Esophagus muscularis mucosa (tissue), 3 donors: ENCODE measurements at regions not wholly inside any gene's neighbourhood (a gene's known extent, or its start where the extent isn't known, plus 50 kb on each side); places are given as distances from the start of the nearest gene placed in this dataset.

ENCODE experiments used
- POLR2A ChIP-seq: fragments of 450-650 bp; IDR thresholded peaks from one replicate; pipeline ENCODE4 v1.6.1; 2017; ENCODE audit warnings: antibody characterized with exemption, moderate library complexity, mild to moderate bottlenecking, low read depth
- POLR2AphosphoS5 ChIP-seq, 2 donors: sonication (generic); formaldehyde crosslinking; IDR thresholded peaks; one replicate each; pipeline ENCODE4 v1.6.1; 2017; ENCODE audit warnings: antibody characterized with exemption in 2 of 2
- TF ChIP-seq, protein P1 (sequence below), 3 experiments: fragments of 200-600 bp in 2 of 3; fragments of 450-650 bp in 1 of 3; sonication (generic) in 2 of 3; IDR thresholded peaks; one replicate each; pipeline ENCODE4 v1.5.1; 2017 to 2019; ENCODE audit warnings: antibody characterized with exemption in 3 of 3, mild to moderate bottlenecking in 2 of 3, moderate library complexity in 1 of 3

DNA sequence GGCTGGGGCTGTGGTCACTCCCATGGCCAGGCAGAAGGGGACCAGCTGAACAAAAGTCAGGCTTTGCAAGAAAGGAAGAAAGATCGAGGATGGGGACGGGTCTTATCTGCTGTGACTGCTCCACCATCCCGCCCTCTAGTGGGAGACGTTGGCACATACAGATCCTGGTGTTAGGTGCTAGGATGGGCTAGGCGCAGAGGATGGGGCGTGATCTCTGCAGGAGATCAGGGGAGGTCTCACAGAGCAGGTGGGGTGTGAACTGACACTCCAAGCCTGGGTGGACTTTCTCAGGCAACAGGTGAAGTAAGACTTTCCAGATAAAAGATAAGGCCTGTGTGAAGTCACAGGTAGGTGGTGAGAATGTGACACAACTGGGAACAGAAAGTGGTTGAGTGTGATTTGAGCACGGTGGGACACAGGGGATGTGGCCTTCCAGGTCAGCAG, 141.9 kb upstream of the SMAD3 start:
- TF ChIP-seq, protein P1, sequence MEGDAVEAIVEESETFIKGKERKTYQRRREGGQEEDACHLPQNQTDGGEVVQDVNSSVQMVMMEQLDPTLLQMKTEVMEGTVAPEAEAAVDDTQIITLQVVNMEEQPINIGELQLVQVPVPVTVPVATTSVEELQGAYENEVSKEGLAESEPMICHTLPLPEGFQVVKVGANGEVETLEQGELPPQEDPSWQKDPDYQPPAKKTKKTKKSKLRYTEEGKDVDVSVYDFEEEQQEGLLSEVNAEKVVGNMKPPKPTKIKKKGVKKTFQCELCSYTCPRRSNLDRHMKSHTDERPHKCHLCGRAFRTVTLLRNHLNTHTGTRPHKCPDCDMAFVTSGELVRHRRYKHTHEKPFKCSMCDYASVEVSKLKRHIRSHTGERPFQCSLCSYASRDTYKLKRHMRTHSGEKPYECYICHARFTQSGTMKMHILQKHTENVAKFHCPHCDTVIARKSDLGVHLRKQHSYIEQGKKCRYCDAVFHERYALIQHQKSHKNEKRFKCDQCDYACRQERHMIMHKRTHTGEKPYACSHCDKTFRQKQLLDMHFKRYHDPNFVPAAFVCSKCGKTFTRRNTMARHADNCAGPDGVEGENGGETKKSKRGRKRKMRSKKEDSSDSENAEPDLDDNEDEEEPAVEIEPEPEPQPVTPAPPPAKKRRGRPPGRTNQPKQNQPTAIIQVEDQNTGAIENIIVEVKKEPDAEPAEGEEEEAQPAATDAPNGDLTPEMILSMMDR (IDR thresholded peaks at IDR 0.05), result peak; percentile 24 to 45 (median 32)
- TF ChIP-seq POLR2AphosphoS5 (IDR thresholded peaks at IDR 0.05), result no peak
- TF ChIP-seq POLR2A, result no peak
